ENCODE measurements at regions not wholly inside any gene's neighbourhood (a gene's known extent, or its start where the extent isn't known, plus 50 kb on each side); places are given as distances from the start of the nearest gene placed in this dataset.
"Not testable (repeated sequence)": the region's sequence is repeated elsewhere in the genome, so short reads cannot be mapped to it uniquely, and the experiment has no call there.

DNA sequence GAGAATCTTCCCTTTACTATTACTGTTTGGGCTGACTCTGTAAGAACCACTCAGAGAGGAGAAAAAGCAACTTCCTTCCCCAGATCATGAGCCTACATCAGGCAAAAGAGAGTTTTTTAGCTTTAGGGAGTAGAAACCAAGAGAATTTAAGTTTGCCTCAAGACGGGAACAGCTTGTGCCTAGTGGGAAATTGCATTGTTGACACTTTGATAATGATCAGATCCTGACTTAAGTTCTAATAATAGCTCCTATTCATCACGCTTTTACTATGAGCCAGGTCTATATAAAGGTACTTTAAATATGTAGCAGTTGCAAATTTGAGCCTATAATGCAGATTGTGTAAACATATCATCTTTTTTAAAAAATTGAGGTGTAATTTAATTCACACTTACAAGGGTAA lies 298.2 kb downstream of the MAN2A1 start:
- H3K4me1 Mint-ChIP-seq (ENCODE audit: low read depth in 2 of 2): no peaks in the 10 kb centered on the region
- DNase-seq (ENCODE audit: low spot score) (no peak), ATAC-seq (no peak)
- H3K27ac Mint-ChIP-seq: no peak overlapping the region
- no peaks in the 10 kb centered on the region for H3K9me3 Mint-ChIP-seq
- H3K36me3 Mint-ChIP-seq: no peaks in the 10 kb centered on the region
- H3K4me3 Mint-ChIP-seq: no peak overlapping the region
- peaks cover 9 to 17% of the 10 kb centered on the region in 2 donors for H3K27me3 Mint-ChIP-seq

DNA sequence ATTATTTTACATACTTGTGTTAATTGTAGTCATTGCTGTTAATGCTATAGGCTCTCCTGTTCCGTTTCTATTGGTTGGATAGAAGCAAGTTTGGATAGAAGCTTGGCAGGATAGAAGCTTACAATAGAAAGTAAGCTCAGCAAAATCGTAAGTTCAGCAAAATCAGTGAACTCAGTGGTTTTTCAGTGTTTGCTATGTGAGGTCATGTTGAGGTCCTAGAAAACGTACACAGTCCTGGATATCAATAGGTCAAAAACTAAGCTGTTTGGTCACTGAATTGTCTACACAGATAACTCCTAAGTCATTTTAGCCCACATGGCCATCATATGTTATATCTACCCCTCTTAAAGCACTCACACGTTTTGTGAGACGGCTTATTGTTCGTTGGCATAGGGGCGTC lies 299.4 kb downstream of the MAN2A1 start:
- DNase-seq (ENCODE audit: low spot score) (no peak), ATAC-seq (no peak)
- no peaks in the 10 kb centered on the region for H3K36me3 Mint-ChIP-seq
- no peak overlapping the region for H3K4me3 Mint-ChIP-seq
- no peaks in the 10 kb centered on the region for H3K4me1 Mint-ChIP-seq (ENCODE audit: low read depth in 2 of 2)
- no peaks in the 10 kb centered on the region for H3K9me3 Mint-ChIP-seq
- peaks cover 12 to 24% of the 10 kb centered on the region in 2 donors for H3K27me3 Mint-ChIP-seq
- no peak overlapping the region for H3K27ac Mint-ChIP-seq

DNA sequence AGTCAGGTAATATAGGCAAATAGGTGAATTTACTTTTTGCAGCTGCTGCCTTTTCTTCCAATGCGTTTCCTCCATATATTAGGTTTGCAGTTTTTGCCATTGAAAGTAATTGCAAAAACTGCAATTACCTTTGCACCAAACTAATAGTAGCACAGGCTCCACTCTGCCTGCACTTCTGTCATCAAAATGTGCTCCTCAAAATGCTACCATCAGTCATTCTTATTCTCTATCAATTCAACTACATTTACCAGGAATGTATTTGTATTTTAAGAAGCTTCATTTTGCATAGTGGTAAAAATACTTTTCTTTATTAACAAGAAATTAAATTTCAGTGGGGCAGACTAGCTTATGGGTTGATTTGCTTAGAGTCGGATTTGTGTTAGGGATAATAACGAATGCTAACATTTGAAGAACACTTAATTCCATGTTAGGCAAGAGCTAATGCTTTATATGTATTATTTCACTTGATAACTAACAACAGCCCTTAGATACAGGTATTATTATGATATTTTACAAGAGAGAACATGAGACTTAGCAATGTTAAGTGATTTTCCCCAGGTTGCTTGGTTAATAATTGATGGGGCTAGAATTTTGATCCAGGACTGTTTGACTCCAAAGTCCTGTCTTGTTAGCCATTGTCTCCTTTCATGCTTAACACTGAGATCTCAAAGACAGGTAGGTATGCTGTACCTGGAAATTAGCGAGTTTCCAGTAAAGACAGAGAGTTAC lies 300.4 kb downstream of the MAN2A1 start:
- peaks cover 15 to 24% of the 10 kb centered on the region in 2 donors for H3K27me3 Mint-ChIP-seq
- H3K4me1 Mint-ChIP-seq (ENCODE audit: low read depth in 2 of 2): no peaks in the 10 kb centered on the region
- ATAC-seq (no peak), DNase-seq (ENCODE audit: low spot score) (no peak)
- no peak overlapping the region for H3K4me3 Mint-ChIP-seq
- no peaks in the 10 kb centered on the region for H3K9me3 Mint-ChIP-seq
- H3K36me3 Mint-ChIP-seq: no peaks in the 10 kb centered on the region
- no peak overlapping the region for H3K27ac Mint-ChIP-seq

DNA sequence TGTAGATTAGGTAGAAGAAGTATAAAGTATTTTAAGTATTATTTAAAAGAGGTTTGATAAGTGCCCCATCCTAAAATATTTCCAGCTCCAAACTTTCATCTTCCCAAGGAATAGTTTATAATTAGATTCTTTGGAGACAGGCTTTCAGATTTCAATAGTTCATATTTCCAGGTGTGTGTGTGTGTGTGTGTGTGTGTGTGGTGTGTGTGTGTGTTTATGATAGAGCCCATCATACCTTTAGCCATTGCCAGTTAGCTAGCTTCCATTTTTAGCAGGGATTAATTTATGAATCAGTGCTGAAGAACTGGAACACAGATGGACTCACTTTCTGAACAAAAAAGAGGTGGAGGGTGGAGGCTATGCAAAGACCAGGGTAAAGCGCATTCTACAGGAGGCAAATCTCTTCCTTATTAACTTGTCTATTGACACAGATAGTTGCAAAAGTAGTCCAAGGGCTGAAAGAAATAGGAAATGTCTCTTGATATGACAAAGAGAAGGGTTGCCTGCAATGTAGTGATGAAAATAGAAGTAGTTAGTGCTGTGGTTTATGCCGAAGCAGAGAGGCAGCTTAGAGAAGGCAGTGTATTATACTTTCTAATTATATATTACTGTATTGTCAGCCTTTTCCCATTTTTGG lies 301.1 kb downstream of the MAN2A1 start:
- peaks cover 15 to 24% of the 10 kb centered on the region in 2 donors for H3K27me3 Mint-ChIP-seq
- ATAC-seq (no peak), DNase-seq (ENCODE audit: low spot score) (no peak)
- H3K4me1 Mint-ChIP-seq (ENCODE audit: low read depth in 2 of 2): no peaks in the 10 kb centered on the region
- no peaks in the 10 kb centered on the region for H3K9me3 Mint-ChIP-seq
- H3K36me3 Mint-ChIP-seq: no peaks in the 10 kb centered on the region
- no peak overlapping the region for H3K27ac Mint-ChIP-seq
- H3K4me3 Mint-ChIP-seq: no peak overlapping the region

DNA sequence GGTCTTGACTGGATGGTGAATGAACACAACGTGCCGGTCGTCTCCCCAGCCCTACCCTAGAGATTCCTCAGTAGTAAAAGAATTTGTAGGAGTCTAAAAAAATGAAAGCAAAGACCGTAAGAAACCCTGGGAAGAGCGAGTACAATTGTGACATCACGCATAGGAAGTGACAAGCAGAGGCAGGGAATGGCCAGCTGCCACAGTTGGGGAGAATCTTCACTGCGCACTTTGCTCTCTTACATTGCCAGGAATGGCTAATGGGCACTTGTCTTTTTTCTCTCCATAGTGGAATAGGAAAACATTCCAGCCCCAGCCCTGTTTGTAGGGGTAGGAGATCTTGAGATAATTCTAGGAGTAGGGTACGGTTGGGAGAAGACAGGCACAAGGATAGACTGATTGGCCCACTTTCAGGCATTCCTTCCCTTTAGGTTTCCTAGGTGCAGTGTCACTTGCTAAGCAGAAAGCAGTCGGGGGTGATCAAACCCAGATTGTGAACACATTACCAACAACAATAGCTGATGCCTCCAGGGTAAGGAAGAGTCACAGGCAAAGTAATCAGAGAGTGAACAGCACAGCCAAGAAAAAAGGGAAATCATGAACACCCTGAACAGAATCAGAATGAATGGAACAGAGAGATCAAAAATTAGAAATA lies 302.7 kb downstream of the MAN2A1 start:
- no peak for DNase-seq (ENCODE audit: low spot score)
- Mint-ChIP-seq H3K4me1 (ENCODE audit: low read depth in 2 of 2) (no peaks in the 10 kb centered on the region), H3K27ac (no peak overlapping the region), H3K36me3 (no peaks in the 10 kb centered on the region), H3K9me3 (no peaks in the 10 kb centered on the region), H3K27me3 (peaks cover 15 to 18% of the 10 kb centered on the region in 2 donors), H3K4me3 (no peak overlapping the region)
- no peak for ATAC-seq

DNA sequence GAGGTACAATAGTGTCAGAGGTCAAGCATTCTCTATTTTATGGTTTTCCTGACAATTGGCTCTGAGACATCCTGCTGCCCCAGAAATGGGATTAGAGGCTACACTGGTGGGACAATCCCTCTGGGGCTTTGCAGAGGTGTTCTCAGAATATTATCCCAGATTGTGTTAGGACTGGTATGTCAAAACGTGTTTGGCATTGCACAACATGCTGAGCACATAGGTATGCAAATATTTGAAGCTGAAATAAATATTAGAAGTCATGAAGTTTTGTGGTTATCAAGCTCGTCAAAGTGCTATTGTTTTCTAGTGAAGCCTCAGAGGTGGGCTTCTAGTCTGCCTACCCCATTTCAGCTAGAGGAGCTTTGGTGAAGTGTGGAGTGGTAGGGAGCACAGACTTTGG lies 304.4 kb downstream of the MAN2A1 start:
- peaks cover 3% of the 10 kb centered on the region for H3K9me3 Mint-ChIP-seq
- DNase-seq (ENCODE audit: low spot score): no peak
- peaks cover 12 to 25% of the 10 kb centered on the region in 2 donors for H3K27me3 Mint-ChIP-seq
- H3K36me3 Mint-ChIP-seq: no peaks in the 10 kb centered on the region
- no peak for ATAC-seq
- no peak overlapping the region for H3K4me3 Mint-ChIP-seq
- no peaks in the 10 kb centered on the region for H3K4me1 Mint-ChIP-seq (ENCODE audit: low read depth in 2 of 2)
- H3K27ac Mint-ChIP-seq: no peak overlapping the region

DNA sequence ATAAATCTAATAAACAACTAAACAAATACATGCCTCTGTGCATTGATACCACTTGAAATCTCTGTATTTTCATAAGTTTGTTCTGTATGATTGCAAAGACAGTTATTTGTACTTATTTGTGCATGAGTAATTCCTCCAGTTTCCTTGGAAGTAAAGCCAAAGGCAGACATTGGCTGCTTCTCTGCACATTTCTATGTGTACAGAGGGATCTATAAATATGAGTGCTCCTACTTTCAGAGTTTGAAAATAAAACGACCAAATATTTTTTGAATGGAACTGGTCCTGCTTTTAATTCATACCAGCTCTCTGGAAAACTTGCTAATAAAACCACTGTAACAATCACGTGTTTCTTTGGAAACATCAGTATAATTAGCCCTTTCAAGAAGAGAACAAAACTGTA lies 306.5 kb downstream of the MAN2A1 start:
- Mint-ChIP-seq H3K27ac (no peak overlapping the region), H3K4me3 (no peak overlapping the region), H3K9me3 (peaks cover 3% of the 10 kb centered on the region), H3K27me3 (peaks cover 12 to 25% of the 10 kb centered on the region in 2 donors), H3K36me3 (no peaks in the 10 kb centered on the region), H3K4me1 (ENCODE audit: low read depth in 2 of 2) (peaks cover 11 to 13% of the 10 kb centered on the region in 2 donors)
- ATAC-seq (no peak), DNase-seq (ENCODE audit: low spot score) (no peak)

DNA sequence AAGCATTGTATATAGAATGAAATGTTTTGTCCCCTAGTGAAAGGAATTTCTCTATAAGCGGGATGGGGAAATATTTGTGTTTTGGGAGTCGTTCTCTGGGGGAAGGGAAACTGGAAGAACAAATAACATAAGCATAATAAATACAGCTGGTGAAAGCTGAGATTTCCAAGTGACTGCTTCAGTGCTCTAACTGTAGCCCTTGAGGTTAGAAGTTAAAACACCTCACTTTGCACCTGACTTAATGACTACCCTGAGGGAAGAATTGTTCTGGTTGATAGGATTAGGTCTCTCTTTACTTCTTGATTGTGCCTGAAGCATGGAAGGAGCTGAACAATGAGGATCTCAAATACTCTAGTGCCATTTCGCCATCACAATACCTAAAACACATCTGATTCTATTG lies 307.4 kb downstream of the MAN2A1 start:
- Mint-ChIP-seq H3K36me3 (no peaks in the 10 kb centered on the region), H3K27ac (no peak overlapping the region)

DNA sequence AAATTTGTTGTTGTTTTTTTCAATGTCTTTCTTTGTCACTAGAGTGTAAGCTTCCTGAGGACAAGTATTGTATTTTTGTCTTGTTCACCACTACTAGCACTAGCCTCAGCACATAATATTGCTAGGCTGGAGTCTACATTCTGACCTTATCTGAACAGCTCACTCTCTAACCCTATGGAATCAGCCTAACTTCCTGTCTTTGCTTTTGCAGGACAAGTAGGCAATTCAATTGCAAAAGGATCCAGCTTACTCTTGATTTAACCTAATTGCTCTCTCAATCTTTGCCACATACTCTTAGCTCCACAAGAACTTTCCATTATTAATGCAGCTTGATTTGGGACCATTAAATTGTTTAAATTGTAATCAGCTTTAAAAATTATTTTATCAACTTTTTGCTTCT lies 308.5 kb downstream of the MAN2A1 start:
- H3K4me3 Mint-ChIP-seq: no peak overlapping the region
- H3K36me3 Mint-ChIP-seq: no peaks in the 10 kb centered on the region
- H3K27me3 Mint-ChIP-seq: peaks cover 6 to 13% of the 10 kb centered on the region in 2 donors
- DNase-seq (ENCODE audit: low spot score) (no peak), ATAC-seq (no peak)
- H3K27ac Mint-ChIP-seq: no peak overlapping the region
- H3K4me1 Mint-ChIP-seq (ENCODE audit: low read depth in 2 of 2): peaks cover 11 to 13% of the 10 kb centered on the region in 2 donors
- peaks cover 3% of the 10 kb centered on the region for H3K9me3 Mint-ChIP-seq

More for the DNA sequence above, 307.4 kb downstream of the MAN2A1 start:
- DNase-seq (ENCODE audit: low spot score) (no peak), ATAC-seq (no peak)
- Mint-ChIP-seq H3K9me3 (peaks cover 3% of the 10 kb centered on the region), H3K27me3 (peaks cover 10 to 19% of the 10 kb centered on the region in 2 donors), H3K4me1 (ENCODE audit: low read depth in 2 of 2) (peaks cover 11 to 13% of the 10 kb centered on the region in 2 donors), H3K4me3 (no peak overlapping the region)

DNA sequence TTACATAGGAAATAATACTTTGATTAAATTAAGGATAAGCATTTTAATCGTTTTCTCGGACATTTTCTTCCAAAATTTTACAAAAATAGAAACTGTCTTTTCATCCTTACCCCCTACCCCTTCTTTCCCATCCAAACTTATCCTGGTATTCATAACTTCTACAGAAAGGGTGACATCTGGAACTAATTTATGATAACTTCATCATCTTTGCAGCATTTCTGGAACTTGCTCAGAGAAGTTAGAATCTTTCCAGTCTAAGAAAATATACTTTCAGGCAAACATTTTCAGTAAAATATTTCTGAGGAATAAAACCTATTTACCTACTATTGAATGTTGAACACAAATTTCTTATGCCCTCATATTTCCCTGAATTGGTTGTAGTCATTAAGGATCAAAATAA lies 309.0 kb downstream of the MAN2A1 start:
- H3K36me3 Mint-ChIP-seq: no peaks in the 10 kb centered on the region
- no peak overlapping the region for H3K4me3 Mint-ChIP-seq
- peaks cover 3% of the 10 kb centered on the region for H3K9me3 Mint-ChIP-seq
- H3K27me3 Mint-ChIP-seq: peaks cover 5 to 10% of the 10 kb centered on the region in 2 donors
- H3K4me1 Mint-ChIP-seq (ENCODE audit: low read depth in 2 of 2): peaks cover 11 to 13% of the 10 kb centered on the region in 2 donors
- DNase-seq (ENCODE audit: low spot score) (no peak), ATAC-seq (no peak)
- peak overlapping the region in 1 of 2 donors; percentile 6 for H3K27ac Mint-ChIP-seq

DNA sequence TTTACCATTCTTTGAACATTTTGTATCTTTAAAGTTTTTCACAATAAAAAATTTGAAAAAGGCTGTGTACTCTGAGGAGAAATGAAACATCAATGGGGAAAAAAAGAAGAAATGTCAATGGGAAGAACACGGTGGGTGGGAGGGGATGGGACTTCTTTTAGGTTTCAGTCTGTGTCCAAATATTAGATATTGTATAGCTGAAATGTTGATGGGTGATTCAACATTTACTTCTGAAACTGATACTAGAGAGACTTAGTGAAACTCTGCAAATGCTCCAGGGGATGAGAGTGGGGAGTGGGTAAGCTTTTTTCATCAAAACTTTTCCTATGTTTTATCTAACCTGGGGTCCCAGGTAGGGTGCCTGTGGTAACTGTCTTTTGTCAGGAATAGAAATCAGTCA lies 311.9 kb downstream of the MAN2A1 start:
- Mint-ChIP-seq H3K9me3 (peaks cover 3% of the 10 kb centered on the region), H3K4me1 (ENCODE audit: low read depth in 2 of 2) (peaks cover 11 to 13% of the 10 kb centered on the region in 2 donors), H3K36me3 (no peaks in the 10 kb centered on the region), H3K4me3 (no peak overlapping the region), H3K27ac (no peak overlapping the region), H3K27me3 (peaks cover 0 to 7% of the 10 kb centered on the region in 2 donors)
- ATAC-seq: no peak
- no peak for DNase-seq (ENCODE audit: low spot score)

DNA sequence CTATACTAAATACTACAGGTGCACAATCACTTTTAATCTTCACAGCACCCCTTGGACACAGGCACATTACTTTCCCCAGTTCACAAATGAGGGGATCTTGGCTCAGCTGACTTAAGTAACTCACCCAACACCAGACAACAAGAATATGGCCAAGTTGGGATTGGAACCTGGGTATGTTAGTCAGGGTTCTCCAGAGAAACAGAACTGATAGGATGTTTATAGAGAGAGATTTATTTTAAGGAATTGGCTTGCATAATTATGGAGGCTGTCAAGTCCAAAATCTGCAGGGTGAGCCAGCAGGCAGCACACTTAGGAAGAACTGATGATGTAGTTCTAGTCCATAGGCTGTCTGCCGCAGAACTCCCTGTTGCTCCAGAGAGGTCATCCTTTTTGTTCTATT lies 312.9 kb downstream of the MAN2A1 start:
- ATAC-seq (no peak), DNase-seq (ENCODE audit: low spot score) (no peak)
- no peaks in the 10 kb centered on the region for H3K36me3 Mint-ChIP-seq
- peaks cover 3% of the 10 kb centered on the region for H3K9me3 Mint-ChIP-seq
- no peak overlapping the region for H3K27ac Mint-ChIP-seq
- H3K27me3 Mint-ChIP-seq: peaks cover 0 to 7% of the 10 kb centered on the region in 2 donors
- peaks cover 11 to 13% of the 10 kb centered on the region in 2 donors for H3K4me1 Mint-ChIP-seq (ENCODE audit: low read depth in 2 of 2)
- no peak overlapping the region for H3K4me3 Mint-ChIP-seq

DNA sequence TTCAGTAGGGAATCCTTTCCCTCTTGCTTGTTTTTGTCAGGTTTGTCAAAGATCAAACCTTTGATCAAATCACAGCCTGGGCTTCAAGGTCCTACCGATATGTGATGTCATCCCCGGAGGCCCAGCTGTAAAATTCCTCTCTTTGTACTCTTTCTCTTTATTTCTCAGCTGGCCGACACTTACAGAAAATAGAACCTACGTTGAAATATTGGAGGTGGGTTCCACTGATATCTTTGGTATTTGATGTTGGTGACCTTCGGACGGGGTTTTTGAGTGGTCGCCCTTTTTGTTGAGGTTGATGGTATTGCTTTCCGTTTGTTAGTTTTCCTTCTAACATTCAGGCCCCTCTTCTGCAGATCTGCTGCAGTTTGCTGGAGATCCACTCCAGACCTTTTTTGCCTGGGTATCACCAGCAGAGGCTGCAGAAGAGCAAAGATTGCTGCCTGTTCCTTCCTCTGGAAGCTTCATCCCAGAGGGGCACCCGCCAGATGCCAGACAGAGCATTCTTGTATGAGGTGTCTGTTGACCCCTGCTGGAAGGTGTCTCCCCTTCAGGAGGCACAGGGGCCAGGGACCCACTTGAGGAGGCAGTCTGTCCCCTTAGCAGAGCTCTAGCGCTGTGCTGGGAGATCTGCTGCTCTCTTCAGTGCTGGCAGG lies 316.3 kb downstream of the MAN2A1 start:
- DNase-seq (ENCODE audit: low spot score); ATAC-seq; H3K9me3 Mint-ChIP-seq; H3K4me1 Mint-ChIP-seq (ENCODE audit: low read depth in 2 of 2); H3K4me3 Mint-ChIP-seq; H3K36me3 Mint-ChIP-seq; H3K27me3 Mint-ChIP-seq; H3K27ac Mint-ChIP-seq: not testable (repeated sequence)

DNA sequence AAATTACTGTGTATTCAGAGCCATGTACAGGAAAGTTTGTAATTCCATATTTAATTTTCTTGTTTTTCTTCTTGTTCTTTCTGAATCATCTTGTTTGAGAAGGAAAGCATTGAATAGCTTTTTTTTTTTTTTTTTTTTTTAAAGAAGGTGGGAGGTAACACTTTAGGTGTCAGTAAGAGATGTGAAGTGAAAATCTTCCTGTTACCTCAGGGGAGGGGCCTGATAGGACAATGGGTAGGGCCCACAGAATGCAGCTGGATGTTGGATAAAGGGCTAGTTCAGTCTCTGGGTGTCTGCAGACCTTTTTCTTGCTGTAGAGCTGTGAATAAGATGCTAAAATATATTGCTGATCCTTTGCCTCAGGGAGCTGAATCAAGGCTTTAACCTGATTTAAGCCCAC lies 317.4 kb downstream of the MAN2A1 start:
- H3K9me3 Mint-ChIP-seq: no peaks in the 10 kb centered on the region
- no peak for DNase-seq (ENCODE audit: low spot score)
- no peaks in the 10 kb centered on the region for H3K4me1 Mint-ChIP-seq (ENCODE audit: low read depth in 2 of 2)
- no peak overlapping the region for H3K4me3 Mint-ChIP-seq
- H3K27ac Mint-ChIP-seq: peak overlapping the region in 1 of 2 donors; percentile 31
- peaks cover 3 to 4% of the 10 kb centered on the region in 2 donors for H3K27me3 Mint-ChIP-seq
- no peaks in the 10 kb centered on the region for H3K36me3 Mint-ChIP-seq
- ATAC-seq: no peak

All from natural killer cell treated with Interleukin-12 subunit alpha and Interleukin-12 subunit beta and Interleukin-15 and Interleukin-18, amount 100 ng/mL, for 72 hours (primary cell).